Neural cell (in vitro differentiated cells): ENCODE measurements at regions not wholly inside any gene's neighbourhood (a gene's known extent, or its start where the extent isn't known, plus 50 kb on each side); places are given as distances from the start of the nearest gene placed in this dataset.

Experiments used
- H2AFZ ChIP-seq: fragments of 200-600, 300-800 bp; sonication (generic), shearing (Covaris generic); 2 replicates; pipeline ENCODE4 v1.6.0; 2014; ENCODE audit warnings: low read depth, mild to moderate bottlenecking, antibody characterized with exemption, low read length, moderate library complexity
- H3F3A ChIP-seq: fragments of 200-600 bp; shearing (Covaris generic); 2 replicates; pipeline ENCODE4 v1.6.1; 2016; ENCODE audit warnings: mild to moderate bottlenecking, moderate library complexity, mixed read lengths, antibody characterized with exemption, low read length; ENCODE audit not compliant: insufficient read depth, poor library complexity, severe bottlenecking
- H3K27ac ChIP-seq: fragments of 200-600, 300-800 bp; sonication (generic), shearing (Covaris generic); 2 replicates; pipeline ENCODE4 v1.5.1; 2014; ENCODE audit warnings: mild to moderate bottlenecking, low read length, moderate library complexity
- H3K27me3 ChIP-seq: fragments of 300-800, 200-600 bp; sonication (generic), shearing (Covaris generic); 2 replicates; pipeline ENCODE4 v1.6.0; 2014; ENCODE audit warnings: mild to moderate bottlenecking, low read depth, low read length, moderate library complexity; ENCODE audit not compliant: insufficient read depth
- H3K36me3 ChIP-seq: fragments of 300-800, 200-600 bp; sonication (generic), shearing (Covaris generic); 2 replicates; pipeline ENCODE4 v1.5.1; 2014; ENCODE audit warnings: mild to moderate bottlenecking, antibody characterized with exemption, low read length, moderate library complexity; ENCODE audit not compliant: insufficient read depth
- H3K4me2 ChIP-seq: fragments of 300-800, 200-600 bp; sonication (generic), shearing (Covaris generic); 2 replicates; pipeline ENCODE4 v1.6.0; 2014; ENCODE audit warnings: mild to moderate bottlenecking, low read length
- H3K4me3 ChIP-seq: fragments of 300-800, 200-600 bp; sonication (generic), shearing (Covaris generic); 2 replicates; pipeline ENCODE4 v1.5.1; 2014; ENCODE audit warnings: mild to moderate bottlenecking, low read length, moderate library complexity
- H3K79me2 ChIP-seq: fragments of 200-600 bp; shearing (Covaris generic); replicated peaks from 2 replicates; pipeline ENCODE4 v1.6.0; 2014; ENCODE audit warnings: mild to moderate bottlenecking, low read length, moderate library complexity; ENCODE audit not compliant: insufficient read depth
- H3K9ac ChIP-seq: fragments of 300-800, 200-600 bp; sonication (generic), shearing (Covaris generic); 2 replicates; pipeline ENCODE4 v1.6.1; 2016; ENCODE audit warnings: mild to moderate bottlenecking, low read length, mixed read lengths
- H3K9me2 ChIP-seq: fragments of 200-600 bp; shearing (Covaris generic); 2 replicates; pipeline ENCODE4 v1.6.1; 2016; ENCODE audit warnings: mild to moderate bottlenecking, low read length, mixed read lengths; ENCODE audit not compliant: insufficient read depth
- H3K9me3 ChIP-seq: fragments of 200-600, 300-800 bp; sonication (generic), shearing (Covaris generic); 2 replicates; pipeline ENCODE4 v1.6.1; 2016; ENCODE audit warnings: mild to moderate bottlenecking, mixed run types, low read length, moderate library complexity, mixed read lengths
- H4K20me1 ChIP-seq: fragments of 200-600 bp; shearing (Covaris generic); 2 replicates; pipeline ENCODE4 v1.6.1; 2016; ENCODE audit warnings: mild to moderate bottlenecking, mixed run types; ENCODE audit not compliant: insufficient read depth
- EP300 ChIP-seq: fragments of 450-650 bp; conservative IDR thresholded peaks from 2 replicates; pipeline ENCODE4 v1.6.1; 2014; ENCODE audit warnings: antibody characterized with exemption, mild to moderate bottlenecking, moderate library complexity; ENCODE audit not compliant: poor library complexity, severe bottlenecking
- EZH2 ChIP-seq: fragments of 200-600, 300-800 bp; shearing (Covaris generic), sonication (generic); IDR thresholded peaks from 2 replicates; pipeline ENCODE4 v1.6.1; 2014; ENCODE audit warnings: antibody characterized with exemption, low read length, borderline replicate concordance, mild to moderate bottlenecking; ENCODE audit not compliant: insufficient read depth, poor library complexity, severe bottlenecking
- MXI1 ChIP-seq: fragments of 450-650 bp; conservative IDR thresholded peaks from 2 replicates; pipeline ENCODE4 v1.6.1; 2014; ENCODE audit warnings: antibody characterized with exemption, mild to moderate bottlenecking; ENCODE audit not compliant: poor library complexity, severe bottlenecking
- POLR2AphosphoS5 ChIP-seq: IDR thresholded peaks from 2 replicates; pipeline ENCODE4 v1.6.1; 2012
- RAD21 ChIP-seq: fragments of 450-650 bp; conservative IDR thresholded peaks from 2 replicates; pipeline ENCODE4 v1.6.1; 2014; ENCODE audit warnings: antibody characterized with exemption, mild to moderate bottlenecking, moderate library complexity
- SMC3 ChIP-seq: fragments of 450-650 bp; conservative IDR thresholded peaks from 2 replicates; pipeline ENCODE4 v1.6.1; 2014; ENCODE audit warnings: antibody characterized with exemption, mild to moderate bottlenecking, moderate library complexity; ENCODE audit not compliant: poor library complexity
- TAF1 ChIP-seq: IDR thresholded peaks from 2 replicates; pipeline ENCODE4 v1.6.1; 2012; ENCODE audit warnings: low read depth
- TF ChIP-seq, protein P1 (sequence below): fragments of 450-650 bp; IDR thresholded peaks from 2 replicates; pipeline ENCODE4 v1.5.1; 2014; ENCODE audit warnings: antibody characterized with exemption, mild to moderate bottlenecking, moderate library complexity; ENCODE audit not compliant: poor library complexity, severe bottlenecking
- TF ChIP-seq, protein P2 (sequence below): IDR thresholded peaks from 2 replicates; pipeline ENCODE4 v1.6.1; 2012; ENCODE audit warnings: borderline replicate concordance

DNA sequence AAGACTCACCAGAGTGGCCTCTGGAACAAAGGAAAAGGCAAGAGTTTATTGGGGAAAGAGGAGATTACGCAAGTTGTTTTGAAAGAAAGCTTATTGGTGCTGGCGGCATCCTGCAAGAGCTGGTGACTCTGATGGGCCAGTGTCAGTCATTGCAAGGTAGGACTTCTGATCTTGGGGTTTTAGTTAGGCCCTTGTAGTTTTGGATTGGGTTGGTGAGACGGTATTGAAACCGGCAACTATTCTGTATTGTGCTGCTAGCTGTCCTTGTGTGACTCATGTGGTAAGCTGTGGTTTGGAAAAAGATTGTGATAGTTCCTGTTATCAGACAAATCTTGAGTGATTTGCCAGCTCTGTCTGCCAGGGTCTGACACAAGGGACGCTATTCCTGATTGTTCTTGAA is 159.1 kb upstream of the PIEZO2 start:
- Histone ChIP-seq H2AFZ (no peak overlapping the region), H3K27me3 (no peaks in the 10 kb centered on the region), H3K9me2 (no peaks in the 10 kb centered on the region), H3K36me3 (no peaks in the 10 kb centered on the region), H3K79me2 (no peaks in the 10 kb centered on the region), H3K4me2 (no peak overlapping the region), H3K27ac (no peak overlapping the region), H3F3A (no peaks in the 10 kb centered on the region), H3K4me3 (no peak overlapping the region), H3K9ac (no peak overlapping the region), H4K20me1 (no peaks in the 10 kb centered on the region), H3K9me3 (no peaks in the 10 kb centered on the region)
- TF ChIP-seq SMC3 (no peak), EZH2 (no peak), RAD21 (no peak), TAF1 (no peak), EP300 (no peak), MXI1 (no peak), POLR2AphosphoS5 (no peak)
- TF ChIP-seq, protein P1, sequence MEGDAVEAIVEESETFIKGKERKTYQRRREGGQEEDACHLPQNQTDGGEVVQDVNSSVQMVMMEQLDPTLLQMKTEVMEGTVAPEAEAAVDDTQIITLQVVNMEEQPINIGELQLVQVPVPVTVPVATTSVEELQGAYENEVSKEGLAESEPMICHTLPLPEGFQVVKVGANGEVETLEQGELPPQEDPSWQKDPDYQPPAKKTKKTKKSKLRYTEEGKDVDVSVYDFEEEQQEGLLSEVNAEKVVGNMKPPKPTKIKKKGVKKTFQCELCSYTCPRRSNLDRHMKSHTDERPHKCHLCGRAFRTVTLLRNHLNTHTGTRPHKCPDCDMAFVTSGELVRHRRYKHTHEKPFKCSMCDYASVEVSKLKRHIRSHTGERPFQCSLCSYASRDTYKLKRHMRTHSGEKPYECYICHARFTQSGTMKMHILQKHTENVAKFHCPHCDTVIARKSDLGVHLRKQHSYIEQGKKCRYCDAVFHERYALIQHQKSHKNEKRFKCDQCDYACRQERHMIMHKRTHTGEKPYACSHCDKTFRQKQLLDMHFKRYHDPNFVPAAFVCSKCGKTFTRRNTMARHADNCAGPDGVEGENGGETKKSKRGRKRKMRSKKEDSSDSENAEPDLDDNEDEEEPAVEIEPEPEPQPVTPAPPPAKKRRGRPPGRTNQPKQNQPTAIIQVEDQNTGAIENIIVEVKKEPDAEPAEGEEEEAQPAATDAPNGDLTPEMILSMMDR = no peak
- TF ChIP-seq, protein P2, sequence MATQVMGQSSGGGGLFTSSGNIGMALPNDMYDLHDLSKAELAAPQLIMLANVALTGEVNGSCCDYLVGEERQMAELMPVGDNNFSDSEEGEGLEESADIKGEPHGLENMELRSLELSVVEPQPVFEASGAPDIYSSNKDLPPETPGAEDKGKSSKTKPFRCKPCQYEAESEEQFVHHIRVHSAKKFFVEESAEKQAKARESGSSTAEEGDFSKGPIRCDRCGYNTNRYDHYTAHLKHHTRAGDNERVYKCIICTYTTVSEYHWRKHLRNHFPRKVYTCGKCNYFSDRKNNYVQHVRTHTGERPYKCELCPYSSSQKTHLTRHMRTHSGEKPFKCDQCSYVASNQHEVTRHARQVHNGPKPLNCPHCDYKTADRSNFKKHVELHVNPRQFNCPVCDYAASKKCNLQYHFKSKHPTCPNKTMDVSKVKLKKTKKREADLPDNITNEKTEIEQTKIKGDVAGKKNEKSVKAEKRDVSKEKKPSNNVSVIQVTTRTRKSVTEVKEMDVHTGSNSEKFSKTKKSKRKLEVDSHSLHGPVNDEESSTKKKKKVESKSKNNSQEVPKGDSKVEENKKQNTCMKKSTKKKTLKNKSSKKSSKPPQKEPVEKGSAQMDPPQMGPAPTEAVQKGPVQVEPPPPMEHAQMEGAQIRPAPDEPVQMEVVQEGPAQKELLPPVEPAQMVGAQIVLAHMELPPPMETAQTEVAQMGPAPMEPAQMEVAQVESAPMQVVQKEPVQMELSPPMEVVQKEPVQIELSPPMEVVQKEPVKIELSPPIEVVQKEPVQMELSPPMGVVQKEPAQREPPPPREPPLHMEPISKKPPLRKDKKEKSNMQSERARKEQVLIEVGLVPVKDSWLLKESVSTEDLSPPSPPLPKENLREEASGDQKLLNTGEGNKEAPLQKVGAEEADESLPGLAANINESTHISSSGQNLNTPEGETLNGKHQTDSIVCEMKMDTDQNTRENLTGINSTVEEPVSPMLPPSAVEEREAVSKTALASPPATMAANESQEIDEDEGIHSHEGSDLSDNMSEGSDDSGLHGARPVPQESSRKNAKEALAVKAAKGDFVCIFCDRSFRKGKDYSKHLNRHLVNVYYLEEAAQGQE = no peak

DNA sequence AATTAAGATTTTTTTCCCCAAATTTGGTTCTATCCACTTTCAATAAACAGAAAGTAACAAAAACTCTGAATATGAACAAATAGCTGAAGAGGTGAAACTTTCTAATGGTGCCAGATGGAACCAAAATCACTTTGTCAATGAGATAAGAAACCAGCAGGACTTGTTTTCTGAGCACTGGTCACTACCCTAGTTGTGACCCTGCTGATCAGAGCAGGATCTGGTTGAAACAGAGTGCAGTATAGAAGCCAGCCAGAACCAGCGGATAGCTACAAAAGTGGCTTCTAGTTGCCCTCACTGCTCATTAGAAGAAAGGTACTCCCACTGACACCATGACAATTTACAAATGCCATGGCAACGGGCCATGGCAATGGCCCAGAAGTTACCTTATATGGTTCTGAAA is 158.3 kb upstream of the PIEZO2 start:
- Histone ChIP-seq H3K4me3 (no peak overlapping the region), H3K79me2 (no peaks in the 10 kb centered on the region), H3K9me2 (no peaks in the 10 kb centered on the region), H3K4me2 (no peak overlapping the region), H3F3A (no peaks in the 10 kb centered on the region), H3K9ac (no peak overlapping the region), H3K27ac (no peak overlapping the region), H3K9me3 (no peaks in the 10 kb centered on the region), H3K27me3 (no peaks in the 10 kb centered on the region), H4K20me1 (no peaks in the 10 kb centered on the region), H2AFZ (no peak overlapping the region), H3K36me3 (no peaks in the 10 kb centered on the region)
- TF ChIP-seq RAD21 (no peak), EP300 (no peak), POLR2AphosphoS5 (no peak)

DNA sequence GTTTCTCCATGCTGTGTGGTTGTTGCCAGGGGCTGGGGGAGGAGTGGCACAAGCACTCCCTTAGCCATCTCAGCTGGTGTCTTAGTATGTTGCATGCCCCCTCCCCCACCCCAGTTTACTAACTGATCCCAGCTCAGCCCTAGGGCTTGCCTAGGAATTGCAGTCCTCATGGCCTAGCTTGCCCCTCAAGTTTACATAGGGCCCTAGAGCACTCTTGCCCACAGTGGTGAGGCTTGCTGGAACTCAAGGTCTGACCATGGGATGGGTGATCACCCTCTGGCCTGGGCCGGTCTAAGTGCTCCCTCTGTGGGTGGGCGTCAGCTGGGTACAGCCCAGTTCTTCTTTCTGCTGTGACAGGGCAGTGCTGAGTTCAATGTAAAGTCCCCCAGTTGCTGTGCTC is 156.1 kb upstream of the PIEZO2 start:
- H3K4me3 ChIP-seq = no peak overlapping the region
- H3F3A ChIP-seq = no peaks in the 10 kb centered on the region
- H2AFZ ChIP-seq = no peak overlapping the region
- no peaks in the 10 kb centered on the region for H3K27me3 ChIP-seq
- H3K9me2 ChIP-seq = no peaks in the 10 kb centered on the region
- no peaks in the 10 kb centered on the region for H3K79me2 ChIP-seq
- no peaks in the 10 kb centered on the region for H3K36me3 ChIP-seq
- no peaks in the 10 kb centered on the region for H3K9me3 ChIP-seq
- H4K20me1 ChIP-seq = no peaks in the 10 kb centered on the region
- H3K4me2 ChIP-seq = no peak overlapping the region
- TF ChIP-seq SMC3 (no peak), POLR2AphosphoS5 (no peak), EP300 (no peak), TAF1 (no peak), MXI1 (no peak), EZH2 (no peak), RAD21 (no peak)
- TF ChIP-seq, protein P1 = no peak
- TF ChIP-seq, protein P2 = no peak
- H3K9ac ChIP-seq = no peak overlapping the region
- H3K27ac ChIP-seq = no peak overlapping the region
